Activated CD4-positive, alpha-beta memory T cell treated with anti-CD3 and anti-CD28 coated beads, Interleukin-2, amount 10 ng/mL, durations not matched to agents 7 days and 5 days (primary cell): ENCODE measurements at regions not wholly inside any gene's neighbourhood (a gene's known extent, or its start where the extent isn't known, plus 50 kb on each side); places are given as distances from the start of the nearest gene placed in this dataset.

Experiments used
- CTCF ChIA-PET: fragments of 350-600 bp; sonication (Branson Sonifier 250); formaldehyde crosslinking; loops from one replicate; lab custom pipeline; 2021; ENCODE audit warnings: antibody characterized with exemption, inconsistent platforms; lab: Charles Lee
- POLR2A ChIA-PET: fragments of 350-600 bp; sonication (Branson Sonifier 250); formaldehyde crosslinking; loops from one replicate; lab custom pipeline; 2021; ENCODE audit warnings: antibody characterized with exemption; lab: Charles Lee
- DNase-seq: peaks from one replicate; pipeline ENCODE4 v3.0.0-alpha.2; 2020
- H3K27ac Mint-ChIP-seq: one replicate; pipeline ENCODE4 v1.8.0; 2021; ENCODE audit warnings: mild to moderate bottlenecking, mixed read lengths
- H3K27me3 Mint-ChIP-seq: one replicate; pipeline ENCODE4 v1.8.0; 2021; ENCODE audit warnings: mixed read lengths
- H3K36me3 Mint-ChIP-seq: one replicate; pipeline ENCODE4 v1.8.0; 2021; ENCODE audit warnings: low read depth, mixed read lengths
- H3K4me1 Mint-ChIP-seq: one replicate; pipeline ENCODE4 v1.8.0; 2021; ENCODE audit warnings: mixed read lengths
- H3K4me3 Mint-ChIP-seq: one replicate; pipeline ENCODE4 v1.8.0; 2021; ENCODE audit warnings: mild to moderate bottlenecking, mixed read lengths
- H3K9me3 Mint-ChIP-seq: one replicate; pipeline ENCODE4 v1.8.0; 2021; ENCODE audit warnings: mixed read lengths

DNA sequence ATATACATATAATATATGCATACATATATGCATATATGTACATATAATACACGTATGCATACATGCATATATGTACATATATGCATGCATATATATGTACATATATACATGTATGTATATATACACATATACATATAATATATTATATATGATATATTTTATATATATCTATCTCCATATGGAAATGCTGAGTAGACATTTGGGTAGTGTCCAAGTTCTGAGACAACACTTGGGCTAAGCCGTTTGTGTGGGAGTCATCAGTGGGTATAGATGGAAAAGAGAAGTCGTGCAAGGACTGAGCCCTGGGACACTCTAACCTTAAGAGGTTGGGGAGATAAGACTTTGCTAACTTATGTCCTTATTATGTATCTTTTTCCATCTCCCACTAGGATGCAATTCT, 165.2 kb upstream of the PODXL start:
- no peaks in the 10 kb centered on the region for H3K4me1 Mint-ChIP-seq

DNA sequence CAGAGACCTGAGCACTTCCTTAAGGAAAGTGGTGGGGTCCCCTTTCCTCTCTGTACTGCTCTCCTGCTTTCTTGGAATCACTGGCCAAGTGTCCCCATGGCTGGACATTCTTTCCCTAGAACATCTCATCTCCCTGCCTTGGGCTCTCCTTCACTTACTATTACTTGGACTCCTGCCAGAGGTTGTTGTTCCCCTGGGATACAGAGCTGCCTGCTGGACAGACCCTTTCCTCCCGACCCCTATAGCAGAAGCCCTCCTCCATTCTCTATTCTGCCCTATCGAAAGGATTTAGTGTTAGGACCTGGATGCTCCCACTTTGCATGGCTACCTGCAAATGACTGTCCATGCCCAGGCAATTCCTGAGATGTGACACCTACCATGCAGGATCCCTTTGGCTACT, 164.3 kb upstream of the PODXL start:
- Mint-ChIP-seq H3K4me1 (no peaks in the 10 kb centered on the region), H3K9me3 (no peaks in the 10 kb centered on the region), H3K27ac (no peak overlapping the region), H3K27me3 (no peaks in the 10 kb centered on the region), H3K4me3 (no peak overlapping the region), H3K36me3 (no peaks in the 10 kb centered on the region)
- ChIA-PET POLR2A (no interaction called here), CTCF (no interaction called here)
- no peak for DNase-seq

More for the DNA sequence above, 165.2 kb upstream of the PODXL start:
- no peak for DNase-seq
- Mint-ChIP-seq H3K9me3 (no peaks in the 10 kb centered on the region), H3K27ac (no peak overlapping the region), H3K4me3 (no peak overlapping the region), H3K27me3 (no peaks in the 10 kb centered on the region), H3K36me3 (no peaks in the 10 kb centered on the region)
- ChIA-PET CTCF (no interaction called here), POLR2A (no interaction called here)

DNA sequence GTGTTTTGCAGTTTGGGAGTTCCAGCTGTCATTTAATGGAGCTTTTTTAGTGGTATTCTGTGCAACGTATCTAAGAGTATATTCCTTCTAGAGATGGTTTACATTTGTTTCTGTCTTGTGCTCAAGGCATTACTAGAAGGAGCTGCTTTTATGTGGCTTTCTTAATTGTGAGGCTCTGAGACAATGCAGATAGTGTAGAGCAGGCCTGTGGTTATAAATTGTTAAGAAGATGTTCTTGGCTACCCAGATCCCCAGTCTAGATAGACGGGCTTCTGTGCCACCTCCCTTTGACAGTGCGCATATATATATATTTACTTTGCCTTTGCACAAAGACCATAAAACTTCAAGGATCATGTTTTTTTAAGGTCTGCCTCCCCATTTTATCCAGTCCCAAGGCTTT, 160.8 kb upstream of the PODXL start:
- no peaks in the 10 kb centered on the region for H3K36me3 Mint-ChIP-seq

GRCh38 chr7:131699323-131699722, 142.9 kb upstream of the PODXL start:
- peaks cover 5% of the 10 kb centered on the region for H3K27me3 Mint-ChIP-seq

More for the DNA sequence above, 160.8 kb upstream of the PODXL start:
- no peak for DNase-seq
- Mint-ChIP-seq H3K4me1 (no peaks in the 10 kb centered on the region), H3K27ac (no peak overlapping the region), H3K9me3 (no peaks in the 10 kb centered on the region), H3K4me3 (no peak overlapping the region), H3K27me3 (no peaks in the 10 kb centered on the region)
- ChIA-PET CTCF (interaction anchor here (0.7 to 1.2 kb wide), 2 partner anchors 25 to 38 kb away, joined by 4 read pairs; no protein-coding TSS in a partner anchor), POLR2A (no interaction called here)

GRCh38 chr7:131692131-131692960, 135.9 kb upstream of the PODXL start:
- peak; percentile 51 for DNase-seq
- no peak overlapping the region for H3K4me3 Mint-ChIP-seq
- no peaks in the 10 kb centered on the region for H3K9me3 Mint-ChIP-seq
- CTCF ChIA-PET, result interaction anchor here (0.6 to 2.4 kb wide), 10 partner anchors 7 to 205 kb away, joined by 3 to 12 read pairs (median 4); no protein-coding TSS in a partner anchor
- no peak overlapping the region for H3K27ac Mint-ChIP-seq
- peaks cover 9% of the 10 kb centered on the region for H3K27me3 Mint-ChIP-seq
- no peaks in the 10 kb centered on the region for H3K36me3 Mint-ChIP-seq
- H3K4me1 Mint-ChIP-seq, result no peaks in the 10 kb centered on the region
- POLR2A ChIA-PET, result no interaction called here

More at GRCh38 chr7:131699323-131699722, 142.9 kb upstream of the PODXL start:
- CTCF ChIA-PET, result interaction anchor here (0.9 kb wide), 1 partner anchor 8 kb away, joined by 5 read pairs; no protein-coding TSS in a partner anchor
- H3K9me3 Mint-ChIP-seq, result no peaks in the 10 kb centered on the region
- no peaks in the 10 kb centered on the region for H3K4me1 Mint-ChIP-seq
- POLR2A ChIA-PET, result no interaction called here
- no peak for DNase-seq
- H3K36me3 Mint-ChIP-seq, result no peaks in the 10 kb centered on the region
- no peak overlapping the region for H3K4me3 Mint-ChIP-seq
- H3K27ac Mint-ChIP-seq, result no peak overlapping the region

GRCh38 chr7:131691454-131692130, 135.2 kb upstream of the PODXL start:
- no peaks in the 10 kb centered on the region for H3K36me3 Mint-ChIP-seq
- no peaks in the 10 kb centered on the region for H3K4me1 Mint-ChIP-seq
- CTCF ChIA-PET, result interaction anchor here (0.6 to 2.4 kb wide), 9 partner anchors 8 to 205 kb away, joined by 3 to 12 read pairs (median 4); no protein-coding TSS in a partner anchor
- no peak for DNase-seq
- POLR2A ChIA-PET, result no interaction called here
- no peaks in the 10 kb centered on the region for H3K9me3 Mint-ChIP-seq
- H3K27ac Mint-ChIP-seq, result no peak overlapping the region
- H3K4me3 Mint-ChIP-seq, result no peak overlapping the region
- H3K27me3 Mint-ChIP-seq, result peaks cover 10% of the 10 kb centered on the region

DNA sequence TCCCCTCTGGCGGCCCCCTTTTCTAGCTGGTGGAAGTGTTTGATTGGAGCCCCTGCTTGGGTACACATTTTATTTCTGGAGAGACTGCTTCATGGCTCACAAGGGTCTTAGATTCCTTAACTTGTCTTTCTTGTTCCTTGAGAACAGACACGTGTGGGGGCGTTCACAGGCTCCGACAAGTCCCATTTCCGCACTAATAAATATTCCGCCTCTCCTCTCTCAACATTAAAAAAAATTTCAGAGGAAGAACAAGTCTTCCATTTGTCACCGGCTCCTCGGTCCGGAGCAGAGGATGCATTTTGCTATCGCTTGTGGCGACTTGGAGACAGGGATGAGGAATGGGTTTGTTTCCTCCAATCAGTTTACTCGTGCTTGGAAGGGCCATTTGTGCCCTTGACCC, 134.0 kb upstream of the PODXL start:
- no peak overlapping the region for H3K4me3 Mint-ChIP-seq
- peaks cover 10% of the 10 kb centered on the region for H3K27me3 Mint-ChIP-seq
- no peak overlapping the region for H3K27ac Mint-ChIP-seq

GRCh38 chr7:131689662-131690234, 133.3 kb upstream of the PODXL start:
- Mint-ChIP-seq H3K36me3 (no peaks in the 10 kb centered on the region), H3K4me1 (no peaks in the 10 kb centered on the region), H3K27me3 (peaks cover 16% of the 10 kb centered on the region), H3K9me3 (no peaks in the 10 kb centered on the region), H3K27ac (no peak overlapping the region), H3K4me3 (no peak overlapping the region)
- ChIA-PET POLR2A (no interaction called here), CTCF (interaction anchor here (1.2 to 2.4 kb wide), 5 partner anchors 8 to 356 kb away, joined by 3 to 12 read pairs (median 6); no protein-coding TSS in a partner anchor)
- no peak for DNase-seq

More for the DNA sequence above, 134.0 kb upstream of the PODXL start:
- no peak for DNase-seq
- POLR2A ChIA-PET, result no interaction called here
- H3K4me1 Mint-ChIP-seq, result no peaks in the 10 kb centered on the region
- CTCF ChIA-PET, result interaction anchor here (1.6 to 2.4 kb wide), 3 partner anchors 9 to 355 kb away, joined by 5 to 12 read pairs (median 6); no protein-coding TSS in a partner anchor
- no peaks in the 10 kb centered on the region for H3K36me3 Mint-ChIP-seq
- no peaks in the 10 kb centered on the region for H3K9me3 Mint-ChIP-seq

- no peaks in the 10 kb centered on the region for H3K36me3 Mint-ChIP-seq
- POLR2A ChIA-PET, result no interaction called here
- no peaks in the 10 kb centered on the region for H3K4me1 Mint-ChIP-seq
- H3K9me3 Mint-ChIP-seq, result no peaks in the 10 kb centered on the region
- H3K27ac Mint-ChIP-seq, result no peak overlapping the region
- peak; percentile 63 for DNase-seq
- H3K27me3 Mint-ChIP-seq, result peaks cover 16% of the 10 kb centered on the region
- no peak overlapping the region for H3K4me3 Mint-ChIP-seq
- CTCF ChIA-PET, result interaction anchor here (1.2 to 1.7 kb wide), 4 partner anchors 14 to 357 kb away, joined by 3 to 7 read pairs (median 6); no protein-coding TSS in a partner anchor
Observed at GRCh38 chr7:131688738-131689661, 132.6 kb upstream of the PODXL start.

DNA sequence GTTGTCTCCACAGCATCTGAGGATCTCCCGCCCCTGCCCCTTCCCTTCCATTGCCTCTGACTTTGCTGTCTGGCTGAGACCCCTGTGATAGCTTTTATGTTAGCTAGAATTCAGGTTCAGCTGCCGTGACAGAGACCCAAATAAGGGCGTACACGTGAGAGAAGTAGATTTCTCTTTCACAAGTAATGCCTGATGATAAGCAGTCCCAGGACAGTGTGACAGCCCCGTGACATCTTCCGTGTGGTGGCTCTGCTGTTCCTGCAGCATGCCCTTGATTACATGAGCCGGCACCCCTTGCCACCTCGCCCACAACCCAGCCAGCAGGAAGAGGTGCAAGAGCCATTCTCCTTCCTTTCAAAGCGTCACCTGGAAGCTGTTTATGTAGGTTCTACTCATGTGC, 130.9 kb upstream of the PODXL start:
- CTCF ChIA-PET, result interaction anchor here (0.6 to 0.9 kb wide), 5 partner anchors 9 to 1846 kb away, joined by 3 to 5 read pairs (median 3); no protein-coding TSS in a partner anchor
- POLR2A ChIA-PET, result no interaction called here
- Mint-ChIP-seq H3K4me3 (no peak overlapping the region), H3K4me1 (no peaks in the 10 kb centered on the region), H3K27ac (no peak overlapping the region), H3K9me3 (no peaks in the 10 kb centered on the region), H3K27me3 (peaks cover 19% of the 10 kb centered on the region), H3K36me3 (no peaks in the 10 kb centered on the region)
- DNase-seq, result no peak

GRCh38 chr7:131686833-131687232, 130.4 kb upstream of the PODXL start:
- Mint-ChIP-seq H3K36me3 (no peaks in the 10 kb centered on the region), H3K4me3 (no peak overlapping the region), H3K9me3 (no peaks in the 10 kb centered on the region), H3K27ac (no peak overlapping the region), H3K4me1 (no peaks in the 10 kb centered on the region), H3K27me3 (peaks cover 17% of the 10 kb centered on the region)
- CTCF ChIA-PET, result interaction anchor here (0.9 kb wide), 1 partner anchor 9 kb away, joined by 3 read pairs; no protein-coding TSS in a partner anchor
- POLR2A ChIA-PET, result no interaction called here
- no peak for DNase-seq

- H3K4me3 Mint-ChIP-seq, result no peak overlapping the region
- no peaks in the 10 kb centered on the region for H3K9me3 Mint-ChIP-seq
- H3K27ac Mint-ChIP-seq, result no peak overlapping the region
- POLR2A ChIA-PET, result no interaction called here
- CTCF ChIA-PET, result no interaction called here
- H3K4me1 Mint-ChIP-seq, result no peaks in the 10 kb centered on the region
- H3K36me3 Mint-ChIP-seq, result no peaks in the 10 kb centered on the region
- no peak for DNase-seq
- H3K27me3 Mint-ChIP-seq, result peaks cover 20% of the 10 kb centered on the region
Observed at GRCh38 chr7:131683536-131684125, 127.2 kb upstream of the PODXL start.
